GM12891 (cell line): ENCODE measurements at regions not wholly inside any gene's neighbourhood (a gene's known extent, or its start where the extent isn't known, plus 50 kb on each side); places are given as distances from the start of the nearest gene placed in this dataset.

Experiments used
- PAX5 ChIP-seq: IDR thresholded peaks from 2 replicates; pipeline ENCODE4 v1.6.1; 2011; ENCODE audit warnings: low read length, moderate library complexity, mild to moderate bottlenecking; ENCODE audit not compliant: insufficient read depth, severe bottlenecking
- POLR2A ChIP-seq: IDR thresholded peaks from 2 replicates; pipeline ENCODE4 v1.6.1; 2011; ENCODE audit warnings: low read depth, low read length, control low read depth
- POLR2AphosphoS5 ChIP-seq: IDR thresholded peaks from 2 replicates; pipeline ENCODE4 v1.6.1; 2011; ENCODE audit warnings: low read depth, low read length, control low read depth
- POU2F2 ChIP-seq: IDR thresholded peaks from 2 replicates; pipeline ENCODE4 v1.6.1; 2011; ENCODE audit warnings: low read depth, mild to moderate bottlenecking, control low read depth, low read length, moderate library complexity
- SPI1 ChIP-seq: IDR thresholded peaks from 2 replicates; pipeline ENCODE4 v1.6.1; 2011; ENCODE audit warnings: low read depth, low read length, control low read depth
- TAF1 ChIP-seq: IDR thresholded peaks from 2 replicates; pipeline ENCODE4 v1.6.1; 2011; ENCODE audit warnings: low read depth, low read length, control low read depth

GRCh38 chr11:38014405-38014804 is 1416.4 kb upstream of the RAG2 start:
- no peak for TF ChIP-seq POLR2A
- TF ChIP-seq TAF1 = no peak
- TF ChIP-seq POLR2AphosphoS5 = no peak
- no peak for TF ChIP-seq POU2F2
- no peak for TF ChIP-seq SPI1
- TF ChIP-seq PAX5 = no peak
